Right lobe of liver (tissue), 6 donors: ENCODE measurements at regions not wholly inside any gene's neighbourhood (a gene's known extent, or its start where the extent isn't known, plus 50 kb on each side); places are given as distances from the start of the nearest gene placed in this dataset.
A peak's percentile ranks its signal among the peaks of the same experiment; 100 is the strongest.

Source experiments
- ATAC-seq, 4 donors: fragments of 200-7000 bp; cut with Tn5 transposase; one replicate each; pipeline ENCODE4 v1.9.1; 2020; ENCODE audit warnings: mild to moderate bottlenecking in 4 of 4, moderate library complexity in 4 of 4
- DNase-seq, 3 donors: peaks; one replicate each; pipeline ENCODE4 v3.0.0-alpha.2; 2020
- H3K27ac ChIP-seq, 3 donors: fragments of 200-600 bp; one replicate each; pipeline ENCODE4 v1.8.0; 2022
- H3K27me3 ChIP-seq, 2 donors: fragments of 200-600 bp; one replicate each; pipeline ENCODE4 v1.8.0; 2022
- H3K36me3 ChIP-seq, 4 donors: fragments of 200-600 bp; sonication (generic) in 1 of 4; one replicate each; pipeline versions ENCODE4 v1.5.1 to v1.8.0; 2017 to 2022; ENCODE audit warnings: control low read depth in 1 of 4
- H3K4me1 ChIP-seq, 4 donors: fragments of 200-600 bp; sonication (generic) in 1 of 4; one replicate each; pipeline versions ENCODE4 v1.5.1 to v1.8.0; 2017 to 2022; ENCODE audit warnings: control low read depth in 1 of 4
- H3K4me3 ChIP-seq, 3 donors: fragments of 200-600 bp; one replicate each; pipeline ENCODE4 v1.8.0; 2022
- H3K9me3 ChIP-seq, 4 donors: fragments of 200-600 bp; sonication (generic) in 1 of 4; one replicate each; pipeline versions ENCODE4 v1.5.1 to v1.8.0; 2017 to 2022; ENCODE audit warnings: control low read depth in 1 of 4
- CTCF ChIP-seq, 4 donors: fragments of 200-600 bp in 3 of 4; fragments of 450-650 bp in 1 of 4; IDR thresholded peaks; one replicate each; pipeline versions ENCODE4 v1.5.1 to v1.8.0; 2016 to 2022; ENCODE audit warnings: antibody characterized with exemption in 4 of 4, mild to moderate bottlenecking in 2 of 4
- POLR2A ChIP-seq: fragments of 450-650 bp; IDR thresholded peaks from one replicate; pipeline ENCODE4 v1.6.1; 2017; ENCODE audit warnings: antibody characterized with exemption, mild to moderate bottlenecking
- WGBS: methylation state at CpG from one replicate; pipeline ENCODE4 v1.1.6; 2018; ENCODE audit warnings: low coverage, low lambda C conversion rate; ENCODE audit not compliant: insufficient coverage; ENCODE audit errors: missing lambda C conversion rate; 5-methylcytosine and 5-hydroxymethylcytosine counted together
- intact Hi-C, 2 donors: fragments of 100-400 bp; cut with DNase I; formaldehyde crosslinking; loops; one replicate each; pipeline versions ENCODE4 v1.11.2 to v1.14.1; 2022
- donor health status: DM: no; HTN: yes; CAD: no.
- donor health status: DM: no; HTN: no; CAD: no.
- donor health status: DM: no; HTN: no; CAD: no.
- donor health status: DM: no; HTN: yes; CAD: no.
- donor health status: DM: no; HTN: yes; CAD: no.

GRCh38 chr1:22224091-22224490 lies 81.2 kb upstream of the WNT4 start:
- H3K9me3 ChIP-seq, result no peaks in the 10 kb centered on the region
- ATAC-seq (no peak), DNase-seq (peak in 1 of 3 donors; percentile 19)
- no peaks in the 10 kb centered on the region for H3K4me1 ChIP-seq
- intact Hi-C loops, result no loop called here
- no peaks in the 10 kb centered on the region for H3K36me3 ChIP-seq
- 0% methylated on average over 1 of the region's 5 CpGs for WGBS
- H3K4me3 ChIP-seq, result no peak overlapping the region
- no peaks in the 10 kb centered on the region for H3K27me3 ChIP-seq
- H3K27ac ChIP-seq, result no peak overlapping the region
- TF ChIP-seq CTCF (IDR thresholded peaks at IDR 0.05) (no peak), POLR2A (no peak)

GRCh38 chr1:22224631-22225030 lies 81.7 kb upstream of the WNT4 start:
- Histone ChIP-seq H3K9me3 (no peaks in the 10 kb centered on the region), H3K27ac (no peak overlapping the region), H3K4me1 (no peaks in the 10 kb centered on the region), H3K27me3 (no peaks in the 10 kb centered on the region), H3K4me3 (no peak overlapping the region), H3K36me3 (no peaks in the 10 kb centered on the region)
- intact Hi-C loops, result no loop called here
- DNase-seq, result peak in 1 of 3 donors; percentile 8
- ATAC-seq, result no peak
- TF ChIP-seq CTCF (IDR thresholded peaks at IDR 0.05), result no peak
- no peak for TF ChIP-seq POLR2A
- 71% methylated on average over 1 of the region's 1 CpG for WGBS

GRCh38 chr1:22225858-22226589 lies 83.1 kb upstream of the WNT4 start:
- no peaks in the 10 kb centered on the region for H3K27me3 ChIP-seq
- H3K4me1 ChIP-seq, result no peaks in the 10 kb centered on the region
- no peak overlapping the region for H3K27ac ChIP-seq
- intact Hi-C loops, result no loop called here
- ATAC-seq (no peak), DNase-seq (no peak)
- H3K36me3 ChIP-seq, result no peaks in the 10 kb centered on the region
- WGBS, result 45% methylated on average over 7 of the region's 11 CpGs
- TF ChIP-seq POLR2A (no peak), CTCF (IDR thresholded peaks at IDR 0.05) (no peak)
- H3K4me3 ChIP-seq, result no peak overlapping the region
- no peaks in the 10 kb centered on the region for H3K9me3 ChIP-seq

GRCh38 chr1:22228074-22228473 lies 85.2 kb upstream of the WNT4 start:
- Histone ChIP-seq H3K27me3 (no peaks in the 10 kb centered on the region), H3K27ac (no peak overlapping the region), H3K9me3 (no peaks in the 10 kb centered on the region), H3K4me3 (no peak overlapping the region), H3K4me1 (no peaks in the 10 kb centered on the region), H3K36me3 (no peaks in the 10 kb centered on the region)
- ATAC-seq (no peak), DNase-seq (no peak)
- no peak for TF ChIP-seq CTCF (IDR thresholded peaks at IDR 0.05)
- TF ChIP-seq POLR2A, result no peak
- WGBS, result 80% methylated on average over 7 of the region's 8 CpGs
- intact Hi-C loops, result no loop called here
